Mesendoderm (in vitro differentiated cells): ENCODE measurements at regions not wholly inside any gene's neighbourhood (a gene's known extent, or its start where the extent isn't known, plus 50 kb on each side); places are given as distances from the start of the nearest gene placed in this dataset.

ENCODE experiments used
- DNase-seq: peaks from one replicate; pipeline ENCODE4 v3.0.0; 2013
- H2AK5ac ChIP-seq: 2 replicates; pipeline ENCODE4 v1.6.1; 2013; ENCODE audit warnings: low read length, inconsistent platforms
- H2BK120ac ChIP-seq: 2 replicates; pipeline ENCODE4 v1.6.1; 2013; ENCODE audit warnings: low read depth, mild to moderate bottlenecking, low read length, moderate library complexity, mixed read lengths
- H2BK15ac ChIP-seq: replicated peaks from 2 replicates; pipeline ENCODE4 v1.6.1; 2013; ENCODE audit warnings: low read depth, mild to moderate bottlenecking, moderate library complexity
- H2BK5ac ChIP-seq: 2 replicates; pipeline ENCODE4 v1.6.1; 2013; ENCODE audit warnings: low read length, inconsistent platforms
- H3K18ac ChIP-seq: 2 replicates; pipeline ENCODE4 v1.6.1; 2013; ENCODE audit warnings: mild to moderate bottlenecking, low read length, mixed read lengths
- H3K23ac ChIP-seq: one replicate; pipeline ENCODE4 v1.6.1; 2013; ENCODE audit warnings: low read length
- H3K27ac ChIP-seq: 2 replicates; pipeline ENCODE4 v1.5.1; 2013; ENCODE audit warnings: low read depth, mild to moderate bottlenecking, inconsistent platforms, low read length, moderate library complexity
- H3K27me3 ChIP-seq: 2 replicates; pipeline ENCODE4 v1.6.1; 2013; ENCODE audit warnings: low read length, control low read depth, mild to moderate bottlenecking, inconsistent platforms; ENCODE audit not compliant: insufficient read depth, poor library complexity
- H3K36me3 ChIP-seq: 2 replicates; pipeline ENCODE4 v1.6.1; 2013; ENCODE audit warnings: low read length, inconsistent platforms; ENCODE audit not compliant: control insufficient read depth, insufficient read depth
- H3K4ac ChIP-seq: one replicate; pipeline ENCODE4 v1.6.1; 2013; ENCODE audit warnings: low read depth, mild to moderate bottlenecking, low read length, moderate library complexity
- H3K4me1 ChIP-seq: 2 replicates; pipeline ENCODE4 v1.6.1; 2013; ENCODE audit warnings: low read depth, low read length, inconsistent platforms; ENCODE audit not compliant: control insufficient read depth
- H3K4me2 ChIP-seq: 2 replicates; pipeline ENCODE4 v1.6.1; 2013; ENCODE audit warnings: low read length
- H3K4me3 ChIP-seq: 2 replicates; pipeline ENCODE4 v1.5.1; 2013; ENCODE audit warnings: mild to moderate bottlenecking, low read length
- H3K56ac ChIP-seq: one replicate; pipeline ENCODE4 v1.6.1; 2013; ENCODE audit warnings: low read length
- H3K79me1 ChIP-seq: 2 replicates; pipeline ENCODE4 v1.6.1; 2013; ENCODE audit warnings: low read length, inconsistent platforms
- H3K79me2 ChIP-seq: 2 replicates; pipeline ENCODE4 v1.6.1; 2013; ENCODE audit warnings: mild to moderate bottlenecking, low read length; ENCODE audit not compliant: control insufficient read depth, insufficient read depth
- H3K9ac ChIP-seq: 2 replicates; pipeline ENCODE4 v1.6.1; 2013; ENCODE audit warnings: low read length, inconsistent platforms
- H4K5ac ChIP-seq: one replicate; pipeline ENCODE4 v1.6.1; 2013; ENCODE audit warnings: low read length
- H4K8ac ChIP-seq: one replicate; pipeline ENCODE4 v1.6.1; 2013; ENCODE audit warnings: low read depth, mild to moderate bottlenecking, control low read depth, low read length, moderate library complexity
- WGBS: extraction: QIAGEN DNeasy Blood & Tissue Kit; methylation state at CpG from one replicate; pipeline ENCODE4 v1.1.7; 2013; ENCODE audit warnings: low lambda C conversion rate, missing lambda C conversion rate; ENCODE audit not compliant: insufficient coverage; ENCODE audit errors: extremely low coverage; 5-methylcytosine and 5-hydroxymethylcytosine counted together

GRCh38 chr7:19333706-19334105, 188.5 kb upstream of the FERD3L start:
- H3K18ac ChIP-seq = no peak overlapping the region
- H3K4ac ChIP-seq = no peak overlapping the region
- no peak for DNase-seq
- H2AK5ac ChIP-seq = no peak overlapping the region
- no peaks in the 10 kb centered on the region for H3K79me2 ChIP-seq
- no peak overlapping the region for H3K27ac ChIP-seq
- 100% methylated on average over 1 of the region's 2 CpGs for WGBS
- no peak overlapping the region for H2BK15ac ChIP-seq
- no peaks in the 10 kb centered on the region for H3K27me3 ChIP-seq
- no peaks in the 10 kb centered on the region for H3K36me3 ChIP-seq
- no peak overlapping the region for H4K8ac ChIP-seq
- H2BK5ac ChIP-seq = no peak overlapping the region
- H3K23ac ChIP-seq = no peak overlapping the region
- H3K4me1 ChIP-seq = no peaks in the 10 kb centered on the region
- H3K4me2 ChIP-seq = no peak overlapping the region
- H3K79me1 ChIP-seq = no peaks in the 10 kb centered on the region
- H2BK120ac ChIP-seq = no peak overlapping the region
- no peak overlapping the region for H3K9ac ChIP-seq
- no peak overlapping the region for H4K5ac ChIP-seq
- no peak overlapping the region for H3K4me3 ChIP-seq
- no peak overlapping the region for H3K56ac ChIP-seq

DNA sequence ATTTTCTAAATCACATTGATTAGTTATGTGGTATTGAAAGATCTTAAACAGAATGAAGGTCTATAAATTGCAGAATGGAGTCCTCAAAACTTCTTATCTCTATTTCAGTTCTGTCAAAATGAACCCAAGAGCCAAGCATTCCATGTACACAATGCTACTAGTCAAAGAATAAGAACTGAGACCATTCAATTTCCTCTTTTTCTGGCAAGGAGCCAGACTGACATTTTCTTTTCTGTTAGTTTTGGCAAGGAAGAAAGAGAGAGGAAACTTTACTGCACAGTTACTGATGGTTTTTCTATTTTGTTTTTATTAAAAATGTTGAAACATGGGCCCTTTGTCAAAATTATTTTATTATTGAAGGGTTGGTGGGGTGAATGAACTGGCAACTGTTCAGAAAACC, 181.8 kb upstream of the FERD3L start:
- Histone ChIP-seq H2BK15ac (no peak overlapping the region), H3K36me3 (no peaks in the 10 kb centered on the region), H3K4me3 (no peak overlapping the region), H2BK5ac (no peak overlapping the region), H4K5ac (no peak overlapping the region), H3K79me2 (no peaks in the 10 kb centered on the region), H3K4me1 (no peaks in the 10 kb centered on the region), H3K27ac (no peak overlapping the region), H3K4me2 (no peak overlapping the region), H3K27me3 (no peaks in the 10 kb centered on the region), H3K23ac (no peak overlapping the region), H3K9ac (no peak overlapping the region), H2BK120ac (no peak overlapping the region), H3K56ac (no peak overlapping the region), H3K18ac (no peak overlapping the region), H3K79me1 (no peaks in the 10 kb centered on the region), H3K4ac (no peak overlapping the region), H4K8ac (no peak overlapping the region), H2AK5ac (no peak overlapping the region)
- DNase-seq = no peak

- no peaks in the 10 kb centered on the region for H3K36me3 ChIP-seq
- no peak overlapping the region for H3K18ac ChIP-seq
- H3K4ac ChIP-seq = no peak overlapping the region
- no peak overlapping the region for H2BK5ac ChIP-seq
- no peak overlapping the region for H2AK5ac ChIP-seq
- H3K27me3 ChIP-seq = no peaks in the 10 kb centered on the region
- no peak overlapping the region for H3K9ac ChIP-seq
- no peak overlapping the region for H3K4me3 ChIP-seq
- H3K23ac ChIP-seq = no peak overlapping the region
- no peak overlapping the region for H3K56ac ChIP-seq
- no peak overlapping the region for H3K4me2 ChIP-seq
- no CpG with 5 or more reads among the region's 2 CpGs for WGBS
- no peak overlapping the region for H4K8ac ChIP-seq
- H3K79me1 ChIP-seq = no peaks in the 10 kb centered on the region
- H3K4me1 ChIP-seq = no peaks in the 10 kb centered on the region
- H4K5ac ChIP-seq = no peak overlapping the region
- H3K27ac ChIP-seq = no peak overlapping the region
- no peaks in the 10 kb centered on the region for H3K79me2 ChIP-seq
- H2BK120ac ChIP-seq = no peak overlapping the region
- no peak for DNase-seq
- no peak overlapping the region for H2BK15ac ChIP-seq
These were observed 176.8 kb upstream of the FERD3L start for GRCh38 chr7:19322002-19322401.

- no peak overlapping the region for H3K4ac ChIP-seq
- H3K79me1 ChIP-seq = no peaks in the 10 kb centered on the region
- no peak overlapping the region for H3K9ac ChIP-seq
- no peak overlapping the region for H2BK15ac ChIP-seq
- H3K23ac ChIP-seq = no peak overlapping the region
- no peak overlapping the region for H2BK5ac ChIP-seq
- H3K4me2 ChIP-seq = no peak overlapping the region
- no peak overlapping the region for H3K27ac ChIP-seq
- no CpG with 5 or more reads among the region's 5 CpGs for WGBS
- H3K79me2 ChIP-seq = no peaks in the 10 kb centered on the region
- no peak overlapping the region for H3K4me3 ChIP-seq
- no peak overlapping the region for H4K5ac ChIP-seq
- H3K56ac ChIP-seq = no peak overlapping the region
- H3K4me1 ChIP-seq = no peaks in the 10 kb centered on the region
- no peak for DNase-seq
- no peak overlapping the region for H2BK120ac ChIP-seq
- no peak overlapping the region for H4K8ac ChIP-seq
- H3K18ac ChIP-seq = no peak overlapping the region
- no peak overlapping the region for H2AK5ac ChIP-seq
- no peaks in the 10 kb centered on the region for H3K36me3 ChIP-seq
- H3K27me3 ChIP-seq = no peaks in the 10 kb centered on the region
These were observed 173.1 kb upstream of the FERD3L start for GRCh38 chr7:19318287-19318686.

DNA sequence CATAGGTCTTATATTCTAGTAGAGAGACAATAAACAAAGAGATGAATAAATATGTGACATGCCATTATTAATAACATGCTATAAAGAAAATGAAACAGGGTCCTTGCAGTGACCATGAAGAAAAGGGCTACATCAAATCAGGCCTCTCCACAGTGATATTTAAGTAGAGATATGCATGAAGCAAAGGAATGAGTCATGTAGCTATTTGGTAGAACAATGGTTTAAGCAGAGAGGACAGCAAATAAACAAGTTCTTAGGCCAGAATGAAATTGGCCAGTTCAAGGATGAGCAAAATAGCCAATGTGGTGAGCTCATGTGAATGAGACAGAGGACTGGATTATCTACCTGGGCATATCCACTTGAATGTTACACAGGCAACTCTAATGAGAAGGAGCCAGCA, 172.2 kb upstream of the FERD3L start:
- Histone ChIP-seq H3K27ac (no peak overlapping the region), H2BK5ac (no peak overlapping the region), H3K36me3 (no peaks in the 10 kb centered on the region), H4K5ac (no peak overlapping the region), H3K4ac (no peak overlapping the region), H3K4me2 (no peak overlapping the region), H3K9ac (no peak overlapping the region), H3K23ac (no peak overlapping the region), H3K4me1 (no peaks in the 10 kb centered on the region), H2AK5ac (no peak overlapping the region), H3K27me3 (no peaks in the 10 kb centered on the region), H3K18ac (no peak overlapping the region), H2BK120ac (no peak overlapping the region), H3K4me3 (no peak overlapping the region), H3K56ac (no peak overlapping the region), H3K79me1 (no peaks in the 10 kb centered on the region), H4K8ac (no peak overlapping the region), H3K79me2 (no peaks in the 10 kb centered on the region), H2BK15ac (no peak overlapping the region)
- DNase-seq = no peak

- H3K4ac ChIP-seq = no peak overlapping the region
- DNase-seq = no peak
- H3K36me3 ChIP-seq = no peaks in the 10 kb centered on the region
- no CpG with 5 or more reads among the region's 1 CpG for WGBS
- no peak overlapping the region for H3K4me3 ChIP-seq
- H3K9ac ChIP-seq = no peak overlapping the region
- no peak overlapping the region for H3K56ac ChIP-seq
- no peaks in the 10 kb centered on the region for H3K79me2 ChIP-seq
- no peak overlapping the region for H4K5ac ChIP-seq
- H3K18ac ChIP-seq = no peak overlapping the region
- H2BK5ac ChIP-seq = no peak overlapping the region
- no peaks in the 10 kb centered on the region for H3K4me1 ChIP-seq
- H2BK15ac ChIP-seq = no peak overlapping the region
- H4K8ac ChIP-seq = no peak overlapping the region
- H3K79me1 ChIP-seq = no peaks in the 10 kb centered on the region
- H3K27me3 ChIP-seq = no peaks in the 10 kb centered on the region
- H2BK120ac ChIP-seq = no peak overlapping the region
- H3K27ac ChIP-seq = no peak overlapping the region
- H3K4me2 ChIP-seq = no peak overlapping the region
- H3K23ac ChIP-seq = no peak overlapping the region
- no peak overlapping the region for H2AK5ac ChIP-seq
These were observed 167.2 kb upstream of the FERD3L start for GRCh38 chr7:19312416-19312815.
